Gastrocnemius medialis (tissue), 4 donors: ENCODE measurements at regions not wholly inside any gene's neighbourhood (a gene's known extent, or its start where the extent isn't known, plus 50 kb on each side); places are given as distances from the start of the nearest gene placed in this dataset.

Source experiments
- POLR2A ChIP-seq, 2 donors: fragments of 450-650 bp; IDR thresholded peaks; one replicate each; pipeline ENCODE4 v1.6.1; 2017; ENCODE audit warnings: antibody characterized with exemption in 2 of 2, mild to moderate bottlenecking in 2 of 2, moderate library complexity in 2 of 2
- TF ChIP-seq, protein P1 (sequence below), 5 experiments: fragments of 450-650 bp in 3 of 5; fragments of 200-600 bp in 2 of 5; sonication (generic) in 2 of 5; IDR thresholded peaks in 4 of 5; conservative IDR thresholded peaks in 1 of 5; 1 replicate in 4 of 5; 2 replicates in 1 of 5; pipeline ENCODE4 v1.5.1; 2016 to 2019; ENCODE audit warnings: antibody characterized with exemption in 5 of 5, mild to moderate bottlenecking in 3 of 5, moderate library complexity in 3 of 5

DNA sequence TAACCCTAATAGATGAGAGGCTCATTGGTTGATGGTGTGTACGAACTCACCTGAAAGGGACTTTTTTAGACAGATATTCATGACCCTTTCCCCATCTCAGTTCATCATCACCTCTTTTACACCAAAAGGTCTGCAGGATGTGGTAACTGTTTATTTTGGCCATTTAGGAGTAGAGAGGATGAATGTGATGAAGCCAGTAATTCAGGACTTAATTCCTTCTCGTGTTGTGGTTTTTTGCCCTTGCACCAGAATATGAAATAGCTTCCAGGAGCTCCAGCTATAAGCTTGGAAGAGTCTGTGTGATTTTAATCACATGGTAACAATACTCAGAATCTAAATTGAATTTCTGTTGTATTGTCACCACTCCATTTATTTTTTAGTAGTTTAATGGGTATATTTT is 189.4 kb upstream of the KCTD3 start:
- TF ChIP-seq, protein P1, sequence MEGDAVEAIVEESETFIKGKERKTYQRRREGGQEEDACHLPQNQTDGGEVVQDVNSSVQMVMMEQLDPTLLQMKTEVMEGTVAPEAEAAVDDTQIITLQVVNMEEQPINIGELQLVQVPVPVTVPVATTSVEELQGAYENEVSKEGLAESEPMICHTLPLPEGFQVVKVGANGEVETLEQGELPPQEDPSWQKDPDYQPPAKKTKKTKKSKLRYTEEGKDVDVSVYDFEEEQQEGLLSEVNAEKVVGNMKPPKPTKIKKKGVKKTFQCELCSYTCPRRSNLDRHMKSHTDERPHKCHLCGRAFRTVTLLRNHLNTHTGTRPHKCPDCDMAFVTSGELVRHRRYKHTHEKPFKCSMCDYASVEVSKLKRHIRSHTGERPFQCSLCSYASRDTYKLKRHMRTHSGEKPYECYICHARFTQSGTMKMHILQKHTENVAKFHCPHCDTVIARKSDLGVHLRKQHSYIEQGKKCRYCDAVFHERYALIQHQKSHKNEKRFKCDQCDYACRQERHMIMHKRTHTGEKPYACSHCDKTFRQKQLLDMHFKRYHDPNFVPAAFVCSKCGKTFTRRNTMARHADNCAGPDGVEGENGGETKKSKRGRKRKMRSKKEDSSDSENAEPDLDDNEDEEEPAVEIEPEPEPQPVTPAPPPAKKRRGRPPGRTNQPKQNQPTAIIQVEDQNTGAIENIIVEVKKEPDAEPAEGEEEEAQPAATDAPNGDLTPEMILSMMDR (IDR thresholded peaks at IDR 0.05 in 4 of 5, conservative IDR thresholded peaks at IDR 0.05 in 1 of 5), result no peak
- no peak for TF ChIP-seq POLR2A (IDR thresholded peaks at IDR 0.05)
